Endothelial cell of umbilical vein (primary cell): ENCODE measurements at regions not wholly inside any gene's neighbourhood (a gene's known extent, or its start where the extent isn't known, plus 50 kb on each side); places are given as distances from the start of the nearest gene placed in this dataset.

Experiments used
- BruUV-seq: library from RNA; stranded (reverse); fragments of 400-500 nt; replicated peaks from 2 replicates; lab custom pipeline; 2021; lab: Mats Ljungman, UMichigan
- CTCF ChIA-PET: fragments of 300-600, 350-600 bp; sonication (Branson Sonifier 250); formaldehyde crosslinking; loops from one replicate; lab custom pipeline; 2021; ENCODE audit warnings: antibody characterized with exemption, inconsistent platforms; lab: Charles Lee
- POLR2A ChIA-PET: fragments of 300-600, 350-600 bp; sonication (Branson Sonifier 250); formaldehyde crosslinking; loops from one replicate; lab custom pipeline; 2021; ENCODE audit warnings: antibody characterized with exemption, inconsistent platforms; lab: Charles Lee
- DNase-seq: peaks from one replicate; pipeline ENCODE4 v3.0.0-alpha.2; 2011; ENCODE audit warnings: low read depth, low spot score
- FAIRE-seq: peaks from 2 replicates; lab custom pipeline; 2011; peaks lifted over from hg19 to GRCh38; lab: Jason Lieb, UNC
- H2AFZ ChIP-seq: 2 replicates; pipeline ENCODE4 v1.6.0; 2012; ENCODE audit warnings: low read depth, low read length, control low read depth, inconsistent platforms
- H3K27ac ChIP-seq: 2 replicates; pipeline ENCODE4 v1.5.1; 2011; ENCODE audit warnings: low read depth, mild to moderate bottlenecking, control low read depth, low read length, moderate library complexity; ENCODE audit not compliant: insufficient read depth
- H3K27me3 ChIP-seq, 2 experiments: 2 replicates each; pipeline versions ENCODE4 v1.6.0 to v1.6.1; 2011; ENCODE audit warnings: low read length in 2 of 2, mixed read lengths in 1 of 2; ENCODE audit not compliant: control insufficient read depth in 2 of 2, insufficient read depth in 2 of 2
- H3K36me3 ChIP-seq, 2 experiments: 2 replicates in 1 of 2; 3 replicates in 1 of 2; pipeline ENCODE4 v1.5.1; 2011; ENCODE audit warnings: low read length in 2 of 2, mild to moderate bottlenecking in 1 of 2, moderate library complexity in 1 of 2; ENCODE audit not compliant: control insufficient read depth in 2 of 2, insufficient read depth in 2 of 2; ENCODE audit errors: extremely low read depth in 1 of 2
- H3K4me1 ChIP-seq: 3 replicates; pipeline ENCODE4 v1.5.1; 2011; ENCODE audit warnings: mild to moderate bottlenecking, low read length; ENCODE audit not compliant: control insufficient read depth, insufficient read depth; ENCODE audit errors: extremely low read depth
- H3K4me2 ChIP-seq: 2 replicates; pipeline ENCODE4 v1.6.1; 2011; ENCODE audit warnings: low read length, control low read depth, mixed read lengths; ENCODE audit not compliant: insufficient read depth
- H3K4me3 ChIP-seq, 3 experiments: fragments of 200-600 bp in 1 of 3; sonication (generic), shearing (Covaris generic) in 1 of 3; replicated peaks in 1 of 3; 2 replicates each; pipeline ENCODE4 v1.5.1; 2011 to 2016; ENCODE audit warnings: control low read depth in 3 of 3, low read length in 3 of 3, mild to moderate bottlenecking in 2 of 3, inconsistent platforms in 1 of 3, low read depth in 1 of 3, moderate library complexity in 1 of 3; ENCODE audit not compliant: insufficient read depth in 1 of 3
- H3K79me2 ChIP-seq: 2 replicates; pipeline ENCODE4 v1.6.0; 2012; ENCODE audit warnings: low read length, inconsistent platforms; ENCODE audit not compliant: control insufficient read depth, insufficient read depth
- H3K9ac ChIP-seq: replicated peaks from 2 replicates; pipeline ENCODE3; 2011; ENCODE audit warnings: low read length, control low read depth; ENCODE audit not compliant: insufficient read depth; ENCODE audit errors: extremely low read depth
- H3K9me1 ChIP-seq: replicated peaks from 3 replicates; pipeline ENCODE4 v1.6.0; 2011; ENCODE audit warnings: mild to moderate bottlenecking, low read length; ENCODE audit not compliant: control insufficient read depth, insufficient read depth; ENCODE audit errors: extremely low read depth
- H3K9me3 ChIP-seq: replicated peaks from 2 replicates; pipeline ENCODE4 v1.5.1; 2012; ENCODE audit warnings: low read length, inconsistent platforms; ENCODE audit not compliant: control insufficient read depth, insufficient read depth
- H4K20me1 ChIP-seq: replicated peaks from 2 replicates; pipeline ENCODE3; 2011; ENCODE audit warnings: mild to moderate bottlenecking, low read length; ENCODE audit not compliant: control insufficient read depth, insufficient read depth; ENCODE audit errors: extremely low read depth
- EZH2 ChIP-seq: IDR thresholded peaks from 2 replicates; pipeline ENCODE4 v1.6.1; 2012; ENCODE audit warnings: borderline replicate concordance, low read depth, mild to moderate bottlenecking, moderate library complexity, low read length, inconsistent platforms; ENCODE audit not compliant: severe bottlenecking
- FOS ChIP-seq: IDR thresholded peaks from 2 replicates; pipeline ENCODE4 v1.6.1; 2011; ENCODE audit warnings: mild to moderate bottlenecking, low read length, moderate library complexity, borderline replicate concordance; ENCODE audit not compliant: insufficient read depth
- MYC ChIP-seq: IDR thresholded peaks from one replicate; pipeline ENCODE4 v1.6.1; 2011; ENCODE audit warnings: mild to moderate bottlenecking, low read depth, low read length
- POLR2AphosphoS5 ChIP-seq: IDR thresholded peaks from 2 replicates; pipeline ENCODE4 v1.6.1; 2012; ENCODE audit warnings: low read depth, mild to moderate bottlenecking, control low read depth, low read length, moderate library complexity; ENCODE audit not compliant: insufficient read depth
- dilution Hi-C: fragments of 300-500 bp; cut with MboI; formaldehyde crosslinking; loops from one replicate; pipeline ENCODE4 v1.15.0; 2019; ENCODE audit warnings: low sequenced_read_pairs; ENCODE audit not compliant: extremely low pct_ligation_motif_present
- intact Hi-C: fragments of 100-400 bp; cut with micrococcal nuclease; formaldehyde crosslinking; loops from one replicate; pipeline ENCODE4 v1.10.0; 2022

GRCh38 chr5:19314840-19315239 is 673.2 kb downstream of the CDH18 start:
- DNase-seq (no peak), FAIRE-seq (no peak)
- Histone ChIP-seq H3K4me3 (no peak overlapping the region), H2AFZ (no peak overlapping the region), H3K27ac (no peak overlapping the region), H3K27me3 (no peaks in the 10 kb centered on the region), H3K36me3 (no peaks in the 10 kb centered on the region), H3K79me2 (no peaks in the 10 kb centered on the region), H3K9ac (no peak overlapping the region), H3K9me3 (peaks cover 2% of the 10 kb centered on the region), H4K20me1 (no peaks in the 10 kb centered on the region), H3K4me1 (no peaks in the 10 kb centered on the region), H3K9me1 (no peaks in the 10 kb centered on the region), H3K4me2 (no peak overlapping the region)
- dilution Hi-C loops = no loop called here
- TF ChIP-seq FOS (no peak), MYC (no peak), EZH2 (no peak)
- BruUV-seq = no TSS peak
- ChIA-PET CTCF (no interaction called here), POLR2A (interaction anchor here (0.6 kb wide), 1 partner anchor 8 kb away, joined by 3 read pairs; no protein-coding TSS in a partner anchor)
- intact Hi-C loops = no loop called here

- no peak for DNase-seq
- dilution Hi-C loops = no loop called here
- CTCF ChIA-PET = no interaction called here
These were observed 668.7 kb downstream of the CDH18 start for GRCh38 chr5:19319252-19319651.

More at GRCh38 chr5:19319252-19319651, 668.7 kb downstream of the CDH18 start:
- no peak for TF ChIP-seq POLR2AphosphoS5
- no peak for FAIRE-seq
- no TSS peak for BruUV-seq
- H3K9me3 ChIP-seq = peaks cover 2% of the 10 kb centered on the region
- H3K4me2 ChIP-seq = no peak overlapping the region
- no peak overlapping the region for H3K27ac ChIP-seq
- intact Hi-C loops = no loop called here
- no peaks in the 10 kb centered on the region for H4K20me1 ChIP-seq
- POLR2A ChIA-PET = no interaction called here
- no peak overlapping the region for H2AFZ ChIP-seq
- H3K9me1 ChIP-seq = no peaks in the 10 kb centered on the region
- no peaks in the 10 kb centered on the region for H3K27me3 ChIP-seq
- H3K4me3 ChIP-seq = no peak overlapping the region
- no peaks in the 10 kb centered on the region for H3K4me1 ChIP-seq
- H3K79me2 ChIP-seq = no peaks in the 10 kb centered on the region
- no peak overlapping the region for H3K9ac ChIP-seq
- no peaks in the 10 kb centered on the region for H3K36me3 ChIP-seq
